GM18858 (cell line): ENCODE measurements at regions not wholly inside any gene's neighbourhood (a gene's known extent, or its start where the extent isn't known, plus 50 kb on each side); places are given as distances from the start of the nearest gene placed in this dataset.

Experiments
- ATAC-seq: cut with Tn5 transposase; IDR thresholded peaks from one replicate; pipeline ENCODE4 v1.9.1; 2021; ENCODE audit not compliant: unreplicated experiment

GRCh38 chr4:34181891-34182290, 2062.4 kb downstream of the ARAP2 start:
- ATAC-seq: no peak

GRCh38 chr4:34182306-34182705, 2062.0 kb downstream of the ARAP2 start:
- ATAC-seq: no peak

GRCh38 chr4:34183926-34184325, 2060.4 kb downstream of the ARAP2 start:
- ATAC-seq: no peak

GRCh38 chr4:34187056-34187455, 2057.3 kb downstream of the ARAP2 start:
- no peak for ATAC-seq

- no peak for ATAC-seq
These were observed 2052.9 kb downstream of the ARAP2 start for GRCh38 chr4:34191443-34191842.

GRCh38 chr4:34193451-34194154, 2050.7 kb downstream of the ARAP2 start:
- ATAC-seq: no peak

- no peak for ATAC-seq
These were observed 2049.7 kb downstream of the ARAP2 start for GRCh38 chr4:34194585-34194984.

GRCh38 chr4:34196375-34196774, 2047.9 kb downstream of the ARAP2 start:
- no peak for ATAC-seq

- ATAC-seq: no peak
These were observed 2045.3 kb downstream of the ARAP2 start for GRCh38 chr4:34198966-34199365.

- ATAC-seq: no peak
These were observed 2043.8 kb downstream of the ARAP2 start for GRCh38 chr4:34200535-34200934.

- no peak for ATAC-seq
These were observed 2042.2 kb downstream of the ARAP2 start for GRCh38 chr4:34202154-34202553.

- no peak for ATAC-seq
These were observed 2023.7 kb downstream of the ARAP2 start for GRCh38 chr4:34220601-34221000.

- ATAC-seq: no peak
These were observed 2022.3 kb downstream of the ARAP2 start for GRCh38 chr4:34221986-34222385.

- ATAC-seq: no peak
These were observed 2008.2 kb downstream of the ARAP2 start for GRCh38 chr4:34236118-34236517.

GRCh38 chr4:34245276-34245675, 1999.0 kb downstream of the ARAP2 start:
- no peak for ATAC-seq

GRCh38 chr4:34250562-34250961, 1993.8 kb downstream of the ARAP2 start:
- no peak for ATAC-seq

- no peak for ATAC-seq
These were observed 1991.1 kb downstream of the ARAP2 start for GRCh38 chr4:34253239-34253638.

- no peak for ATAC-seq
These were observed 1986.1 kb downstream of the ARAP2 start for GRCh38 chr4:34258176-34258575.

- no peak for ATAC-seq
These were observed 1982.5 kb downstream of the ARAP2 start for GRCh38 chr4:34261799-34262314.

GRCh38 chr4:34269613-34270012, 1974.7 kb downstream of the ARAP2 start:
- ATAC-seq: no peak

GRCh38 chr4:34271479-34272355, 1972.6 kb downstream of the ARAP2 start:
- no peak for ATAC-seq

GRCh38 chr4:34279011-34279410, 1965.3 kb downstream of the ARAP2 start:
- ATAC-seq: no peak
